Panc1 (cell line): ENCODE measurements at regions not wholly inside any gene's neighbourhood (a gene's known extent, or its start where the extent isn't known, plus 50 kb on each side); places are given as distances from the start of the nearest gene placed in this dataset.

Experiments
- ATAC-seq: fragments of 200-7000 bp; cut with Tn5 transposase; 2 replicates; pipeline ENCODE4 v1.9.1; 2020; ENCODE audit warnings: mild to moderate bottlenecking, moderate library complexity
- BruUV-seq: library from RNA; stranded (reverse); fragments of 400-500 nt; replicated peaks from 2 replicates; lab custom pipeline; 2021; lab: Mats Ljungman, UMichigan
- CTCF ChIA-PET: fragments of 300-600 bp; sonication (Branson Sonifier 250); formaldehyde crosslinking; loops from one replicate; lab custom pipeline; 2022; ENCODE audit warnings: antibody characterized with exemption; lab: Charles Lee
- POLR2A ChIA-PET: fragments of 300-600 bp; sonication (Branson Sonifier 250); formaldehyde crosslinking; loops from one replicate; lab custom pipeline; 2022; ENCODE audit warnings: antibody characterized with exemption; lab: Charles Lee
- DNase-seq: peaks from one replicate; pipeline ENCODE4 v3.0.0-alpha.2; 2010; ENCODE audit warnings: low read depth, low spot score
- H3K27ac ChIP-seq: 2 replicates; pipeline ENCODE4 v1.5.1; 2011; ENCODE audit warnings: mild to moderate bottlenecking, low read length, inconsistent platforms
- H3K27me3 ChIP-seq: fragments of 200-500 bp; sonication (Bioruptor generic); 2 replicates; pipeline ENCODE4 v1.6.0; 2014; ENCODE audit warnings: low read length, inconsistent platforms; ENCODE audit not compliant: control insufficient read depth, insufficient read depth
- H3K36me3 ChIP-seq: fragments of 200-500 bp; sonication (Bioruptor generic); 2 replicates; pipeline ENCODE4 v1.5.1; 2014; ENCODE audit warnings: inconsistent platforms, mild to moderate bottlenecking, low read length, moderate library complexity; ENCODE audit not compliant: control insufficient read depth, insufficient read depth
- H3K4me1 ChIP-seq: 2 replicates; pipeline ENCODE4 v1.5.1; 2011; ENCODE audit warnings: inconsistent platforms, mild to moderate bottlenecking, low read length, moderate library complexity; ENCODE audit not compliant: control insufficient read depth, insufficient read depth
- H3K4me3 ChIP-seq, 2 experiments: 2 replicates each; pipeline ENCODE4 v1.5.1; 2011 to 2012; ENCODE audit warnings: low read depth in 2 of 2, low read length in 2 of 2, mild to moderate bottlenecking in 2 of 2, inconsistent platforms in 1 of 2, moderate library complexity in 1 of 2
- H3K9me3 ChIP-seq: fragments of 200-500 bp; sonication (Bioruptor generic); 2 replicates; pipeline ENCODE4 v1.5.1; 2014; ENCODE audit warnings: low read depth, mild to moderate bottlenecking, inconsistent platforms, low read length, moderate library complexity; ENCODE audit not compliant: control insufficient read depth, insufficient read depth
- POLR2AphosphoS5 ChIP-seq: IDR thresholded peaks from 2 replicates; pipeline ENCODE4 v1.6.1; 2012; ENCODE audit warnings: mild to moderate bottlenecking, low read depth, low read length, moderate library complexity
- SIN3A ChIP-seq: IDR thresholded peaks from 2 replicates; pipeline ENCODE4 v1.6.1; 2012; ENCODE audit warnings: low read depth, mild to moderate bottlenecking, low read length, moderate library complexity, borderline replicate concordance; ENCODE audit not compliant: insufficient read depth
- TCF7L2 ChIP-seq: IDR thresholded peaks from 2 replicates; pipeline ENCODE4 v1.6.1; 2011; ENCODE audit warnings: mild to moderate bottlenecking, low read depth, low read length, inconsistent platforms
- in situ Hi-C: cut with HindIII; loops from 2 replicates; pipeline ENCODE4 v1.10.0; 2016; ENCODE audit warnings: low sequenced_read_pairs, low pct_unique_long_range_greater_than_20kb
- intact Hi-C: fragments of 100-400 bp; cut with micrococcal nuclease; formaldehyde crosslinking; loops from one replicate; pipeline ENCODE4 v1.10.0; 2022; ENCODE audit not compliant: unreplicated experiment
- TF ChIP-seq, protein P1 (sequence below): fragments of 450-650 bp; IDR thresholded peaks from 2 replicates; pipeline ENCODE4 v1.5.1; 2017; ENCODE audit warnings: mild to moderate bottlenecking
- TF ChIP-seq, protein P2 (sequence below), 2 experiments: IDR thresholded peaks; 2 replicates each; pipeline ENCODE4 v1.6.1; 2011 to 2012; ENCODE audit warnings: low read depth in 2 of 2, control low read depth in 1 of 2, low read length in 1 of 2, mild to moderate bottlenecking in 1 of 2, moderate library complexity in 1 of 2; ENCODE audit not compliant: insufficient read depth in 1 of 2

DNA sequence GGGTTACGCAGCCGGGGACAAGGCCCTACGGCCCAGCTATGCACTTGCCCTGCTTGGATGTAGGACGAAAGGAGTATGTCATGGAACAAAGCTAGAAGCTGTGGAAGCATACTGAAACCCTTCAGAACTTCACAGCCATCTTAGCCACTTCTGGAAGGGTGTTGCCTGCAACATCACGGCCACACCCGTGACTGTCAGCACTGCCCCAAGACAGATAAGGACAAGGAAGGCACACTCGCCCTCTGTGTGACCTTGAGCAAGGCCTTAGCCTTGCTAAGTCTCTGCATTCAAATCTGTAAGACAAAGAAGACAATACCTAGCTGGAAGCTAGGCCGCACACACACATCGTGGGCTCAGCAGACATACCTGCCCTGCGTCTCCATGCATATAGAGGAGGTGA lies 352.5 kb upstream of the MGMT start:
- in situ Hi-C loops (no loop called here), intact Hi-C loops (no loop called here)
- no peak for DNase-seq
- no peak for ATAC-seq
- TF ChIP-seq, protein P1, sequence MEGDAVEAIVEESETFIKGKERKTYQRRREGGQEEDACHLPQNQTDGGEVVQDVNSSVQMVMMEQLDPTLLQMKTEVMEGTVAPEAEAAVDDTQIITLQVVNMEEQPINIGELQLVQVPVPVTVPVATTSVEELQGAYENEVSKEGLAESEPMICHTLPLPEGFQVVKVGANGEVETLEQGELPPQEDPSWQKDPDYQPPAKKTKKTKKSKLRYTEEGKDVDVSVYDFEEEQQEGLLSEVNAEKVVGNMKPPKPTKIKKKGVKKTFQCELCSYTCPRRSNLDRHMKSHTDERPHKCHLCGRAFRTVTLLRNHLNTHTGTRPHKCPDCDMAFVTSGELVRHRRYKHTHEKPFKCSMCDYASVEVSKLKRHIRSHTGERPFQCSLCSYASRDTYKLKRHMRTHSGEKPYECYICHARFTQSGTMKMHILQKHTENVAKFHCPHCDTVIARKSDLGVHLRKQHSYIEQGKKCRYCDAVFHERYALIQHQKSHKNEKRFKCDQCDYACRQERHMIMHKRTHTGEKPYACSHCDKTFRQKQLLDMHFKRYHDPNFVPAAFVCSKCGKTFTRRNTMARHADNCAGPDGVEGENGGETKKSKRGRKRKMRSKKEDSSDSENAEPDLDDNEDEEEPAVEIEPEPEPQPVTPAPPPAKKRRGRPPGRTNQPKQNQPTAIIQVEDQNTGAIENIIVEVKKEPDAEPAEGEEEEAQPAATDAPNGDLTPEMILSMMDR: no peak
- TF ChIP-seq POLR2AphosphoS5 (no peak), SIN3A (no peak), TCF7L2 (no peak)
- TF ChIP-seq, protein P2, sequence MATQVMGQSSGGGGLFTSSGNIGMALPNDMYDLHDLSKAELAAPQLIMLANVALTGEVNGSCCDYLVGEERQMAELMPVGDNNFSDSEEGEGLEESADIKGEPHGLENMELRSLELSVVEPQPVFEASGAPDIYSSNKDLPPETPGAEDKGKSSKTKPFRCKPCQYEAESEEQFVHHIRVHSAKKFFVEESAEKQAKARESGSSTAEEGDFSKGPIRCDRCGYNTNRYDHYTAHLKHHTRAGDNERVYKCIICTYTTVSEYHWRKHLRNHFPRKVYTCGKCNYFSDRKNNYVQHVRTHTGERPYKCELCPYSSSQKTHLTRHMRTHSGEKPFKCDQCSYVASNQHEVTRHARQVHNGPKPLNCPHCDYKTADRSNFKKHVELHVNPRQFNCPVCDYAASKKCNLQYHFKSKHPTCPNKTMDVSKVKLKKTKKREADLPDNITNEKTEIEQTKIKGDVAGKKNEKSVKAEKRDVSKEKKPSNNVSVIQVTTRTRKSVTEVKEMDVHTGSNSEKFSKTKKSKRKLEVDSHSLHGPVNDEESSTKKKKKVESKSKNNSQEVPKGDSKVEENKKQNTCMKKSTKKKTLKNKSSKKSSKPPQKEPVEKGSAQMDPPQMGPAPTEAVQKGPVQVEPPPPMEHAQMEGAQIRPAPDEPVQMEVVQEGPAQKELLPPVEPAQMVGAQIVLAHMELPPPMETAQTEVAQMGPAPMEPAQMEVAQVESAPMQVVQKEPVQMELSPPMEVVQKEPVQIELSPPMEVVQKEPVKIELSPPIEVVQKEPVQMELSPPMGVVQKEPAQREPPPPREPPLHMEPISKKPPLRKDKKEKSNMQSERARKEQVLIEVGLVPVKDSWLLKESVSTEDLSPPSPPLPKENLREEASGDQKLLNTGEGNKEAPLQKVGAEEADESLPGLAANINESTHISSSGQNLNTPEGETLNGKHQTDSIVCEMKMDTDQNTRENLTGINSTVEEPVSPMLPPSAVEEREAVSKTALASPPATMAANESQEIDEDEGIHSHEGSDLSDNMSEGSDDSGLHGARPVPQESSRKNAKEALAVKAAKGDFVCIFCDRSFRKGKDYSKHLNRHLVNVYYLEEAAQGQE (IDR thresholded peaks at IDR 0.05; ENCODE audit: insufficient read depth in 1 of 2, low read depth in 2 of 2, low read length in 1 of 2): no peak
- no peak overlapping the region for H3K27ac ChIP-seq
- ChIA-PET CTCF (no interaction called here), POLR2A (no interaction called here)
- H3K36me3 ChIP-seq: no peaks in the 10 kb centered on the region
- no peak overlapping the region for H3K4me3 ChIP-seq
- H3K27me3 ChIP-seq: no peaks in the 10 kb centered on the region
- BruUV-seq: no TSS peak
- H3K9me3 ChIP-seq: no peaks in the 10 kb centered on the region
- no peaks in the 10 kb centered on the region for H3K4me1 ChIP-seq

DNA sequence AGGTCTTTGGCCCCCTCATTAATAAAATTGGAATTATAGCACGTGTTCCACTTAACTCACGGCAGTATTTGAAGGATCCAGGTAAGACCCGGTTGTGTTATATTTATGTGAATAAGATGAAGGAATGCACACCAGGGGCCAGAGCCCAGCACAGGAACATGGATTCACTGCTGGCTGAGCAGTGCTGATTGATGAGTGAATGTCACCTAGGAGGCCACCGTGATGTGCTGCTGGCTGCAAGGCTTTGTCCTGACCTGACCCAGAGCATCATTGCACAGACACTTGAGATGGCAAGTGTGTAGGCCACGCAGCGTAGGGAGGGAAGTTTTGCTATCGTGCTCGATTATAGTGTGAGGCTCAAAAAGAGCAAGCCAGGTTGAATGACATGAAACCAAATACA lies 350.7 kb upstream of the MGMT start:
- no peaks in the 10 kb centered on the region for H3K36me3 ChIP-seq
- ChIA-PET CTCF (no interaction called here), POLR2A (no interaction called here)
- intact Hi-C loops: no loop called here
- no peak overlapping the region for H3K27ac ChIP-seq
- DNase-seq: no peak
- no peak for ATAC-seq
- H3K27me3 ChIP-seq: no peaks in the 10 kb centered on the region
- TF ChIP-seq, protein P2 (IDR thresholded peaks at IDR 0.05; ENCODE audit: insufficient read depth in 1 of 2, low read depth in 2 of 2, low read length in 1 of 2): no peak
- TF ChIP-seq, protein P1: no peak
- no peak for TF ChIP-seq POLR2AphosphoS5
- no peak for TF ChIP-seq SIN3A
- TF ChIP-seq TCF7L2: no peak
- H3K4me3 ChIP-seq: no peak overlapping the region
- H3K4me1 ChIP-seq: no peaks in the 10 kb centered on the region
- BruUV-seq: no TSS peak
- in situ Hi-C loops: no loop called here
- H3K9me3 ChIP-seq: no peaks in the 10 kb centered on the region
